ENCODE measurements at regions not wholly inside any gene's neighbourhood (a gene's known extent, or its start where the extent isn't known, plus 50 kb on each side); places are given as distances from the start of the nearest gene placed in this dataset.
"Not testable (repeated sequence)": the region's sequence is repeated elsewhere in the genome, so short reads cannot be mapped to it uniquely, and the experiment has no call there.

DNA sequence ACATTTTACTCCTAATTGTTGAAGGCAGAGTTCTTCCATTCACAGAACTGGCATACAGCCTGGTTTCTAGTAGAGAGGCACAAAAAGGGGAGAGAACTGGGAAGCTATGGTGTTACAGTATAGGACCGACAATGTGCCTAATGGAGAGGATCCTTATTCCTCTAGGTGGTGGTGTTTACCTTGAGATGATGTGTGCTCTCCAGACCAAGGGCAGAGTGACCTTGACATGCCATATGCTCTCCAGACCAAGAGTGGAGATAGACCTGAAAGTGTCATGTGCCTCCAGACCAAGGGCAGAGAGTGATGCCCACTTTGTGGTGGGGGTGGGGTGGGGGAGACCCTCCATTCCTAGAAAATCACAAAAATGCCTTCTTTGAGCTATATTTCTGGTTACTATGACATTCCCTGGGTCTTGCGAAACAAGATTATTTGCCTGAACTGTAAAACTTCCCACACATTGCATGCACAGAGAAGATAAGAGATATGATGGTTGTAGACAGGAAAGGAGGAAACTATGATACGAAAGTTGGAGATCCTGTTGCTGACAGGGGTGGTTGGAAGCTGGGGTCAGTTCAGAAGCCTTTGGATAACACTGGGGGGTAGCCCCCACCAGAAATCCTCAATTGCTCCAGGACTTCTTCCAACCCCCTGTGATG lies 119.7 kb downstream of the TEX13C start:
- H3K36me3 Mint-ChIP-seq (ENCODE audit: insufficient read depth, unreplicated experiment), result no peaks in the 10 kb centered on the region
- no peak for DNase-seq
- peaks cover 8% of the 10 kb centered on the region for H3K9me3 Mint-ChIP-seq (ENCODE audit: low read depth, unreplicated experiment)
- CTCF ChIA-PET, result no interaction called here
- TF ChIP-seq, protein P1, sequence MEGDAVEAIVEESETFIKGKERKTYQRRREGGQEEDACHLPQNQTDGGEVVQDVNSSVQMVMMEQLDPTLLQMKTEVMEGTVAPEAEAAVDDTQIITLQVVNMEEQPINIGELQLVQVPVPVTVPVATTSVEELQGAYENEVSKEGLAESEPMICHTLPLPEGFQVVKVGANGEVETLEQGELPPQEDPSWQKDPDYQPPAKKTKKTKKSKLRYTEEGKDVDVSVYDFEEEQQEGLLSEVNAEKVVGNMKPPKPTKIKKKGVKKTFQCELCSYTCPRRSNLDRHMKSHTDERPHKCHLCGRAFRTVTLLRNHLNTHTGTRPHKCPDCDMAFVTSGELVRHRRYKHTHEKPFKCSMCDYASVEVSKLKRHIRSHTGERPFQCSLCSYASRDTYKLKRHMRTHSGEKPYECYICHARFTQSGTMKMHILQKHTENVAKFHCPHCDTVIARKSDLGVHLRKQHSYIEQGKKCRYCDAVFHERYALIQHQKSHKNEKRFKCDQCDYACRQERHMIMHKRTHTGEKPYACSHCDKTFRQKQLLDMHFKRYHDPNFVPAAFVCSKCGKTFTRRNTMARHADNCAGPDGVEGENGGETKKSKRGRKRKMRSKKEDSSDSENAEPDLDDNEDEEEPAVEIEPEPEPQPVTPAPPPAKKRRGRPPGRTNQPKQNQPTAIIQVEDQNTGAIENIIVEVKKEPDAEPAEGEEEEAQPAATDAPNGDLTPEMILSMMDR (IDR thresholded peaks at IDR 0.05; ENCODE audit: unreplicated experiment), result no peak
- H3K4me3 Mint-ChIP-seq (ENCODE audit: low read depth, unreplicated experiment), result no peak overlapping the region
- intact Hi-C loops (cut with micrococcal nuclease; ENCODE audit: unreplicated experiment), result no loop called here
- no peaks in the 10 kb centered on the region for H3K4me1 Mint-ChIP-seq (ENCODE audit: low read depth, unreplicated experiment)
- BruUV-seq (replicated peaks), result no TSS peak
- no peaks in the 10 kb centered on the region for H3K27me3 Mint-ChIP-seq (ENCODE audit: unreplicated experiment)
- H3K27ac Mint-ChIP-seq (ENCODE audit: unreplicated experiment), result no peak overlapping the region

DNA sequence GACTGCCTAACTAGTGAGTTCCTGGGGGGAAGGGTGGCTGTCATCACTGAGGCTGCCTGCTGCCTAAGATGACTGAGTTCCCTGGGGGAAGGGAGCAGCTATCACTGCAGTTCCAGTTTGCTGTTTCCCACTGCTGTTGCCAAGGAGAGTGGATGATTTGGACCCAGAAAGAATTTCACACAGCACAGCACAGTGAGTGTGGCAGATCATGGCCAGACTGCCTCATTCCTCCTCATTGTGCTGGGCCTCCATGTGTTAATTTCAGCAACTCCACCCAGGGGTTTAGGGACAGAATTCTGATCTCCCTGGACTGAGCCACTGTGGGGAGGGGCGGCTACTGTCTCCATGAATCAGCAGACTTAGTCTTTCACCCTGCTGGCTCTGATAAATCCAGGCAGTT lies 125.0 kb downstream of the TEX13C start:
- H3K36me3 Mint-ChIP-seq (ENCODE audit: insufficient read depth, unreplicated experiment), result no peaks in the 10 kb centered on the region
- H3K4me3 Mint-ChIP-seq (ENCODE audit: low read depth, unreplicated experiment), result no peak overlapping the region
- no peak overlapping the region for H3K27ac Mint-ChIP-seq (ENCODE audit: unreplicated experiment)
- peaks cover 11% of the 10 kb centered on the region for H3K9me3 Mint-ChIP-seq (ENCODE audit: low read depth, unreplicated experiment)
- CTCF ChIA-PET, result no interaction called here
- no peaks in the 10 kb centered on the region for H3K27me3 Mint-ChIP-seq (ENCODE audit: unreplicated experiment)
- BruUV-seq (replicated peaks), result no TSS peak
- intact Hi-C loops (cut with micrococcal nuclease; ENCODE audit: unreplicated experiment), result no loop called here
- TF ChIP-seq, protein P1 (IDR thresholded peaks at IDR 0.05; ENCODE audit: unreplicated experiment), result no peak
- H3K4me1 Mint-ChIP-seq (ENCODE audit: low read depth, unreplicated experiment), result no peaks in the 10 kb centered on the region
- no peak for DNase-seq

DNA sequence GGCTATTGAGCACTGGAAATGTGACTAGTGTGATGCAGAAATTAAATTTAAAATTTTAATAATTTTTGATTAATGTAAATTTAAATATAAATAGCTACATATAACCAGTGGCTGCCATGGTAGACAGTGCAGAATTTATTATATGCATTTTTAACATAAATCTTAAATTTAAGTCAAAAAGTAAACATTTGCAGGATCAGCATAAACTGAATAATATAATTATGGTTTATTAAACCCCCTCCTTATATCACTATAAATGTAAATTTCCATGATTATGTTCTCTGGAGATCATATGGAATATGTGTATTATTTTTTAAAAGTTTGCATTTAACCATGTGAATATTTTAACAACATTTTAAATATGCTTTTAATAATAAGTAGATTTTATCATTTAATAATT lies 155.8 kb downstream of the TEX13C start:
- DNase-seq, result no peak
- H3K27ac Mint-ChIP-seq (ENCODE audit: unreplicated experiment), result no peak overlapping the region
- no peaks in the 10 kb centered on the region for H3K27me3 Mint-ChIP-seq (ENCODE audit: unreplicated experiment)
- TF ChIP-seq, protein P1 (IDR thresholded peaks at IDR 0.05; ENCODE audit: unreplicated experiment), result no peak
- intact Hi-C loops (cut with micrococcal nuclease; ENCODE audit: unreplicated experiment), result no loop called here
- no TSS peak for BruUV-seq (replicated peaks)
- CTCF ChIA-PET, result no interaction called here
- H3K36me3 Mint-ChIP-seq (ENCODE audit: insufficient read depth, unreplicated experiment), result no peaks in the 10 kb centered on the region
- peaks cover 2% of the 10 kb centered on the region for H3K9me3 Mint-ChIP-seq (ENCODE audit: low read depth, unreplicated experiment)
- H3K4me1 Mint-ChIP-seq (ENCODE audit: low read depth, unreplicated experiment), result no peaks in the 10 kb centered on the region
- H3K4me3 Mint-ChIP-seq (ENCODE audit: low read depth, unreplicated experiment), result no peak overlapping the region

DNA sequence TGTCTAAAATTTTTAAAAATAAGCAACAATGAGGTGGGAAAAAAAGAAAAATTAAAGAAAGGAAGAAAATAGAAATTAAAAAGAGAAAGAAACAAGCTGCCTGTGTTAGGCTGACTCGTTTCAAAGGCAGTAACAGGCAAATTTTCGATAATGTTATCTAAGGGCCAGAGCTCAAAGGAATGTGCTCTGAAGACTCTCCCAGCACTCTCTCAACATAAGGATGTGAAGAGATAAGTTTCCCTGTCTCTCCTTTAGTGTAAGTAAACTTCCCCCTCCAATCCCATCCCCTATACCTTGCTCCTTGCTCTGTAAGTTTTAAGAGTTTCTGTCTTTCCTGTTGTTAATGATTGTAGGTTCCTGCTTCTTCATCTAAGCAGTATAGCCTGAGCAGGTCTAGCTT lies 172.8 kb downstream of the TEX13C start:
- CTCF ChIA-PET, result no interaction called here
- DNase-seq, result no peak
- Mint-ChIP-seq H3K9me3 (ENCODE audit: low read depth, unreplicated experiment) (peaks cover 5% of the 10 kb centered on the region), H3K36me3 (ENCODE audit: insufficient read depth, unreplicated experiment) (no peaks in the 10 kb centered on the region), H3K4me3 (ENCODE audit: low read depth, unreplicated experiment) (no peak overlapping the region), H3K27ac (ENCODE audit: unreplicated experiment) (no peak overlapping the region), H3K27me3 (ENCODE audit: unreplicated experiment) (no peaks in the 10 kb centered on the region), H3K4me1 (ENCODE audit: low read depth, unreplicated experiment) (no peaks in the 10 kb centered on the region)
- TF ChIP-seq, protein P1 (IDR thresholded peaks at IDR 0.05; ENCODE audit: unreplicated experiment), result no peak
- no TSS peak for BruUV-seq (replicated peaks)
- intact Hi-C loops (cut with micrococcal nuclease; ENCODE audit: unreplicated experiment), result no loop called here

DNA sequence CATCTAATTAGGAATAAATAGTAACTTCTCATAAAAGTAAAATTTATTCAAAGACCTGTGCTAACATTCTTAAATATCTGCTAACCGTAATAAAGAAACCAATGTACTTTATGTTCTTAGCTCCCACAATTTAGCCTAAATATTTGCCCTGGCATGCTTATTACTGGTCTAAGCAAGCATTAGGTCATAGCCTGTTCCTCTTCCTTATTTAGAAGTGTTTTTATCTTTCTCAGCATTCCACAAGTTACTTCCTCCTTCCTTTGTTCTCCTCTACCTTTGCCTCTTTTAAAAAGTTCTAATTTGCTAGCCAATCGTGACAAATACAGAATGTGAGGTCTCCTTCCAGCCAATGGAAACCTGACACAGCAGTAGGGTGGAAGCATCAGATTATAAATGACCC lies 173.3 kb downstream of the TEX13C start:
- H3K9me3 Mint-ChIP-seq (ENCODE audit: low read depth, unreplicated experiment); H3K27me3 Mint-ChIP-seq (ENCODE audit: unreplicated experiment); BruUV-seq (replicated peaks); H3K27ac Mint-ChIP-seq (ENCODE audit: unreplicated experiment); DNase-seq; intact Hi-C loops (cut with micrococcal nuclease; ENCODE audit: unreplicated experiment); H3K4me1 Mint-ChIP-seq (ENCODE audit: low read depth, unreplicated experiment); H3K36me3 Mint-ChIP-seq (ENCODE audit: insufficient read depth, unreplicated experiment); CTCF ChIA-PET; H3K4me3 Mint-ChIP-seq (ENCODE audit: low read depth, unreplicated experiment): not testable (repeated sequence)
